Body of pancreas (tissue), 4 donors: ENCODE measurements at regions not wholly inside any gene's neighbourhood (a gene's known extent, or its start where the extent isn't known, plus 50 kb on each side); places are given as distances from the start of the nearest gene placed in this dataset.

Source experiments
- ATAC-seq: fragments of 150-250 bp; one replicate; pipeline ENCODE4 v1.9.1; 2016
- DNase-seq, 4 donors: peaks; one replicate each; pipeline ENCODE4 v3.0.0-alpha.2; 2019
- H3K27ac ChIP-seq, 4 donors: fragments of 200-600 bp; sonication (generic); 1 replicate in 3 of 4; 2 replicates in 1 of 4; pipeline versions ENCODE4 v1.5.1 to v1.6.1; 2016 to 2019; ENCODE audit warnings: mild to moderate bottlenecking in 1 of 4, mixed read lengths in 1 of 4, moderate library complexity in 1 of 4
- H3K27me3 ChIP-seq, 2 donors: fragments of 200-600 bp; sonication (generic); one replicate each; pipeline ENCODE4 v1.6.0; 2016; ENCODE audit warnings: mild to moderate bottlenecking in 1 of 2
- H3K36me3 ChIP-seq, 2 donors: fragments of 200-600 bp; sonication (generic); replicated peaks in 1 of 2; 2 replicates each; pipeline ENCODE4 v1.5.1; 2016; ENCODE audit warnings: low read depth in 2 of 2; ENCODE audit not compliant: insufficient read depth in 1 of 2
- H3K4me1 ChIP-seq: fragments of 200-600 bp; sonication (generic); one replicate; pipeline ENCODE4 v1.6.0; 2016
- H3K4me3 ChIP-seq, 2 donors: fragments of 200-600 bp; sonication (generic); 1 replicate in 1 of 2; 2 replicates in 1 of 2; pipeline ENCODE4 v1.5.1; 2016 to 2019
- H3K9me3 ChIP-seq, 3 donors: fragments of 200-600 bp; sonication (generic); 1 replicate in 2 of 3; 2 replicates in 1 of 3; pipeline ENCODE4 v1.5.1; 2016
- CTCF ChIP-seq, 7 experiments: fragments of 450-650 bp in 4 of 7; fragments of 200-600 bp in 3 of 7; sonication (generic) in 3 of 7; IDR thresholded peaks; one replicate each; pipeline ENCODE4 v1.5.1; 2016 to 2019; ENCODE audit warnings: antibody characterized with exemption in 7 of 7
- POLR2A ChIP-seq, 3 donors: fragments of 450-650 bp; IDR thresholded peaks; one replicate each; pipeline ENCODE4 v1.6.1; 2016; ENCODE audit warnings: antibody characterized with exemption in 3 of 3, mild to moderate bottlenecking in 2 of 3
- WGBS, 2 donors: methylation state at CpG; one replicate each; pipeline ENCODE4 v1.1.5; 2017; 5-methylcytosine and 5-hydroxymethylcytosine counted together
- intact Hi-C: fragments of 100-400 bp; cut with DNase I; formaldehyde crosslinking; loops from one replicate; pipeline ENCODE4 v1.15.1; 2023

- Histone ChIP-seq H3K27ac (no peak overlapping the region), H3K4me3 (no peak overlapping the region), H3K9me3 (no peaks in the 10 kb centered on the region), H3K4me1 (no peaks in the 10 kb centered on the region), H3K27me3 (no peaks in the 10 kb centered on the region), H3K36me3 (no peaks in the 10 kb centered on the region)
- ATAC-seq (no peak), DNase-seq (no peak)
- 78 to 79% methylated on average over 5 of the region's 5 CpGs for WGBS, 2 donors
- TF ChIP-seq POLR2A (IDR thresholded peaks at IDR 0.05) = no peak
- TF ChIP-seq CTCF (IDR thresholded peaks at IDR 0.05) = no peak
- intact Hi-C loops = no loop called here
Measured at GRCh38 chr1:223011505-223011856, 131.6 kb downstream of the TLR5 start.

- TF ChIP-seq POLR2A (IDR thresholded peaks at IDR 0.05) (no peak), CTCF (IDR thresholded peaks at IDR 0.05) (no peak)
- Histone ChIP-seq H3K4me3 (no peak overlapping the region), H3K27me3 (no peaks in the 10 kb centered on the region), H3K9me3 (no peaks in the 10 kb centered on the region), H3K36me3 (no peaks in the 10 kb centered on the region), H3K27ac (no peak overlapping the region), H3K4me1 (no peaks in the 10 kb centered on the region)
- intact Hi-C loops = no loop called here
- WGBS, 2 donors = 81 to 86% methylated on average over 6 of the region's 6 CpGs
- ATAC-seq (no peak), DNase-seq (no peak)
Measured at GRCh38 chr1:223012176-223012788, 130.8 kb downstream of the TLR5 start.

- no peak overlapping the region for H3K27ac ChIP-seq
Measured at GRCh38 chr1:223012938-223013337, 130.1 kb downstream of the TLR5 start.

GRCh38 chr1:223014142-223014873 is 128.7 kb downstream of the TLR5 start:
- intact Hi-C loops = no loop called here
- no peak for ATAC-seq
- TF ChIP-seq POLR2A (IDR thresholded peaks at IDR 0.05) (no peak), CTCF (IDR thresholded peaks at IDR 0.05) (no peak)
- DNase-seq = no peak
- WGBS, 2 donors = 89 to 96% methylated on average over 4 of the region's 4 CpGs
- H3K27me3 ChIP-seq = no peaks in the 10 kb centered on the region
- no peak overlapping the region for H3K27ac ChIP-seq
- no peaks in the 10 kb centered on the region for H3K9me3 ChIP-seq
- no peak overlapping the region for H3K4me3 ChIP-seq
- H3K4me1 ChIP-seq = no peaks in the 10 kb centered on the region
- no peaks in the 10 kb centered on the region for H3K36me3 ChIP-seq

More at GRCh38 chr1:223012938-223013337, 130.1 kb downstream of the TLR5 start:
- H3K4me1 ChIP-seq = no peaks in the 10 kb centered on the region
- ATAC-seq (no peak), DNase-seq (no peak)
- WGBS, 2 donors = 26 to 33% methylated on average over 2 of the region's 2 CpGs
- intact Hi-C loops = no loop called here
- no peak for TF ChIP-seq POLR2A (IDR thresholded peaks at IDR 0.05)
- no peak for TF ChIP-seq CTCF (IDR thresholded peaks at IDR 0.05)
- H3K4me3 ChIP-seq = no peak overlapping the region
- H3K36me3 ChIP-seq = no peaks in the 10 kb centered on the region
- no peaks in the 10 kb centered on the region for H3K9me3 ChIP-seq
- no peaks in the 10 kb centered on the region for H3K27me3 ChIP-seq

GRCh38 chr1:223016381-223016780 is 126.7 kb downstream of the TLR5 start:
- 88 to 89% methylated on average over 1 of the region's 1 CpG for WGBS, 2 donors
- TF ChIP-seq POLR2A (IDR thresholded peaks at IDR 0.05) (no peak), CTCF (IDR thresholded peaks at IDR 0.05) (no peak)
- intact Hi-C loops = no loop called here
- Histone ChIP-seq H3K4me3 (no peak overlapping the region), H3K9me3 (no peaks in the 10 kb centered on the region), H3K27ac (no peak overlapping the region), H3K4me1 (no peaks in the 10 kb centered on the region), H3K27me3 (no peaks in the 10 kb centered on the region), H3K36me3 (no peaks in the 10 kb centered on the region)
- ATAC-seq = no peak
- no peak for DNase-seq
